ENCODE measurements at regions not wholly inside any gene's neighbourhood (a gene's known extent, or its start where the extent isn't known, plus 50 kb on each side); places are given as distances from the start of the nearest gene placed in this dataset.
"Not testable (repeated sequence)": the region's sequence is repeated elsewhere in the genome, so short reads cannot be mapped to it uniquely, and the experiment has no call there.

GRCh38 chr6:1456816-1457215 is 67.4 kb downstream of the FOXF2 start:
- TF ChIP-seq CTCF, POLR2A, POLR2AphosphoS5 (IDR thresholded peaks at IDR 0.05): not testable (repeated sequence)
